Peyer's patch (tissue), 4 donors: ENCODE measurements at regions not wholly inside any gene's neighbourhood (a gene's known extent, or its start where the extent isn't known, plus 50 kb on each side); places are given as distances from the start of the nearest gene placed in this dataset.

Experiments used
- POLR2A ChIP-seq, 2 donors: fragments of 450-650 bp; IDR thresholded peaks; one replicate each; pipeline ENCODE4 v1.5.1; 2017; ENCODE audit warnings: antibody characterized with exemption in 2 of 2, mild to moderate bottlenecking in 2 of 2, moderate library complexity in 2 of 2
- TF ChIP-seq, protein P1 (sequence below), 6 experiments: fragments of 450-650 bp in 4 of 6; fragments of 200-600 bp in 2 of 6; sonication (generic) in 1 of 6; IDR thresholded peaks; one replicate each; pipeline ENCODE4 v1.5.1; 2017 to 2019; ENCODE audit warnings: antibody characterized with exemption in 6 of 6, mild to moderate bottlenecking in 3 of 6, moderate library complexity in 1 of 6

GRCh38 chr3:159447841-159448240 lies 540.8 kb upstream of the IL12A start:
- TF ChIP-seq, protein P1, sequence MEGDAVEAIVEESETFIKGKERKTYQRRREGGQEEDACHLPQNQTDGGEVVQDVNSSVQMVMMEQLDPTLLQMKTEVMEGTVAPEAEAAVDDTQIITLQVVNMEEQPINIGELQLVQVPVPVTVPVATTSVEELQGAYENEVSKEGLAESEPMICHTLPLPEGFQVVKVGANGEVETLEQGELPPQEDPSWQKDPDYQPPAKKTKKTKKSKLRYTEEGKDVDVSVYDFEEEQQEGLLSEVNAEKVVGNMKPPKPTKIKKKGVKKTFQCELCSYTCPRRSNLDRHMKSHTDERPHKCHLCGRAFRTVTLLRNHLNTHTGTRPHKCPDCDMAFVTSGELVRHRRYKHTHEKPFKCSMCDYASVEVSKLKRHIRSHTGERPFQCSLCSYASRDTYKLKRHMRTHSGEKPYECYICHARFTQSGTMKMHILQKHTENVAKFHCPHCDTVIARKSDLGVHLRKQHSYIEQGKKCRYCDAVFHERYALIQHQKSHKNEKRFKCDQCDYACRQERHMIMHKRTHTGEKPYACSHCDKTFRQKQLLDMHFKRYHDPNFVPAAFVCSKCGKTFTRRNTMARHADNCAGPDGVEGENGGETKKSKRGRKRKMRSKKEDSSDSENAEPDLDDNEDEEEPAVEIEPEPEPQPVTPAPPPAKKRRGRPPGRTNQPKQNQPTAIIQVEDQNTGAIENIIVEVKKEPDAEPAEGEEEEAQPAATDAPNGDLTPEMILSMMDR (IDR thresholded peaks at IDR 0.05) = no peak
- TF ChIP-seq POLR2A (IDR thresholded peaks at IDR 0.05) = no peak
